Ovary (tissue), 3 donors: ENCODE measurements at regions not wholly inside any gene's neighbourhood (a gene's known extent, or its start where the extent isn't known, plus 50 kb on each side); places are given as distances from the start of the nearest gene placed in this dataset.

Experiments used
- POLR2A ChIP-seq: fragments of 450-650 bp; IDR thresholded peaks from one replicate; pipeline ENCODE4 v1.6.1; 2017; ENCODE audit warnings: antibody characterized with exemption, mild to moderate bottlenecking, moderate library complexity
- TF ChIP-seq, protein P1 (sequence below), 3 donors: fragments of 450-650 bp in 2 of 3; fragments of 200-600 bp in 1 of 3; IDR thresholded peaks; one replicate each; pipeline versions ENCODE4 v1.5.1 to v1.8.0; 2016 to 2022; ENCODE audit warnings: antibody characterized with exemption in 3 of 3, mild to moderate bottlenecking in 1 of 3
- donor health status: DM: no; HTN: no; CAD: no.

- TF ChIP-seq, protein P1, sequence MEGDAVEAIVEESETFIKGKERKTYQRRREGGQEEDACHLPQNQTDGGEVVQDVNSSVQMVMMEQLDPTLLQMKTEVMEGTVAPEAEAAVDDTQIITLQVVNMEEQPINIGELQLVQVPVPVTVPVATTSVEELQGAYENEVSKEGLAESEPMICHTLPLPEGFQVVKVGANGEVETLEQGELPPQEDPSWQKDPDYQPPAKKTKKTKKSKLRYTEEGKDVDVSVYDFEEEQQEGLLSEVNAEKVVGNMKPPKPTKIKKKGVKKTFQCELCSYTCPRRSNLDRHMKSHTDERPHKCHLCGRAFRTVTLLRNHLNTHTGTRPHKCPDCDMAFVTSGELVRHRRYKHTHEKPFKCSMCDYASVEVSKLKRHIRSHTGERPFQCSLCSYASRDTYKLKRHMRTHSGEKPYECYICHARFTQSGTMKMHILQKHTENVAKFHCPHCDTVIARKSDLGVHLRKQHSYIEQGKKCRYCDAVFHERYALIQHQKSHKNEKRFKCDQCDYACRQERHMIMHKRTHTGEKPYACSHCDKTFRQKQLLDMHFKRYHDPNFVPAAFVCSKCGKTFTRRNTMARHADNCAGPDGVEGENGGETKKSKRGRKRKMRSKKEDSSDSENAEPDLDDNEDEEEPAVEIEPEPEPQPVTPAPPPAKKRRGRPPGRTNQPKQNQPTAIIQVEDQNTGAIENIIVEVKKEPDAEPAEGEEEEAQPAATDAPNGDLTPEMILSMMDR (IDR thresholded peaks at IDR 0.05): no peak
- TF ChIP-seq POLR2A: no peak
These were observed 2558.4 kb downstream of the ARAP2 start for GRCh38 chr4:33685939-33686338.
